Naive thymus-derived CD4-positive, alpha-beta T cell (primary cell): ENCODE measurements at regions not wholly inside any gene's neighbourhood (a gene's known extent, or its start where the extent isn't known, plus 50 kb on each side); places are given as distances from the start of the nearest gene placed in this dataset.

Source experiments
- ATAC-seq: fragments of 150-1000 bp; cut with Tn5 transposase; 2 replicates; pipeline ENCODE4 v1.10.0; 2021; ENCODE audit warnings: mild to moderate bottlenecking, moderate library complexity
- CTCF ChIA-PET: fragments of 350-600 bp; sonication (Branson Sonifier 250); formaldehyde crosslinking; loops from one replicate; lab custom pipeline; 2021; ENCODE audit warnings: antibody characterized with exemption; lab: Charles Lee
- POLR2A ChIA-PET: fragments of 350-600 bp; sonication (Branson Sonifier 250); formaldehyde crosslinking; loops from one replicate; lab custom pipeline; 2021; ENCODE audit warnings: antibody characterized with exemption, inconsistent platforms; lab: Charles Lee
- DNase-seq, 9 donors: peaks; one replicate each; pipeline versions ENCODE4 v3.0.0 to v3.0.0-alpha.2; 2020 to 2022; ENCODE audit warnings: mixed read lengths in 1 of 9
- H3K27ac ChIP-seq: one replicate; pipeline ENCODE4 v1.7.0; 2013; ENCODE audit warnings: mild to moderate bottlenecking, low read depth, low read length, moderate library complexity
- H3K27me3 ChIP-seq, 2 donors: one replicate each; pipeline ENCODE4 v1.7.0; 2013; ENCODE audit warnings: low read length in 2 of 2, mild to moderate bottlenecking in 2 of 2, moderate library complexity in 2 of 2; ENCODE audit not compliant: control insufficient read depth in 2 of 2, insufficient read depth in 2 of 2
- H3K36me3 ChIP-seq, 3 experiments: 1 replicate in 2 of 3; 2 replicates in 1 of 3; pipeline ENCODE4 v1.7.0; 2013; ENCODE audit warnings: low read length in 3 of 3, mild to moderate bottlenecking in 3 of 3, moderate library complexity in 1 of 3; ENCODE audit not compliant: insufficient read depth in 3 of 3, control insufficient read depth in 2 of 3
- H3K4me1 ChIP-seq, 2 donors: one replicate each; pipeline ENCODE4 v1.7.0; 2013; ENCODE audit warnings: low read length in 2 of 2, mild to moderate bottlenecking in 2 of 2, moderate library complexity in 1 of 2; ENCODE audit not compliant: control insufficient read depth in 2 of 2, insufficient read depth in 2 of 2
- H3K4me3 ChIP-seq: 2 replicates; pipeline ENCODE4 v1.7.0; 2013; ENCODE audit warnings: mild to moderate bottlenecking, low read length
- H3K9me3 ChIP-seq, 3 experiments: 1 replicate in 2 of 3; 2 replicates in 1 of 3; pipeline ENCODE4 v1.7.0; 2013; ENCODE audit warnings: low read length in 3 of 3; ENCODE audit not compliant: control insufficient read depth in 2 of 3
- H3K27ac Mint-ChIP-seq, 9 donors: one replicate each; pipeline ENCODE4 v1.8.0; 2020 to 2022; ENCODE audit warnings: mixed read lengths in 9 of 9, mild to moderate bottlenecking in 8 of 9, moderate library complexity in 5 of 9, inconsistent platforms in 2 of 9
- H3K27me3 Mint-ChIP-seq, 5 donors: one replicate each; pipeline ENCODE4 v1.8.0; 2021 to 2022; ENCODE audit warnings: mixed read lengths in 5 of 5, mild to moderate bottlenecking in 1 of 5
- H3K36me3 Mint-ChIP-seq, 5 donors: one replicate each; pipeline ENCODE4 v1.8.0; 2020 to 2022; ENCODE audit warnings: mixed read lengths in 5 of 5, mild to moderate bottlenecking in 3 of 5, inconsistent platforms in 1 of 5
- H3K4me1 Mint-ChIP-seq, 7 donors: one replicate each; pipeline ENCODE4 v1.8.0; 2020 to 2022; ENCODE audit warnings: mixed read lengths in 7 of 7, mild to moderate bottlenecking in 3 of 7, inconsistent platforms in 1 of 7
- H3K4me3 Mint-ChIP-seq, 10 donors: one replicate each; pipeline ENCODE4 v1.8.0; 2020 to 2022; ENCODE audit warnings: mild to moderate bottlenecking in 10 of 10, mixed read lengths in 10 of 10, moderate library complexity in 6 of 10, inconsistent platforms in 2 of 10
- H3K9me3 Mint-ChIP-seq, 11 donors: one replicate each; pipeline ENCODE4 v1.8.0; 2020 to 2022; ENCODE audit warnings: mixed read lengths in 11 of 11, mild to moderate bottlenecking in 4 of 11, inconsistent platforms in 1 of 11, moderate library complexity in 1 of 11
- intact Hi-C, 2 donors: fragments of 100-400 bp; cut with micrococcal nuclease; formaldehyde crosslinking; loops; one replicate each; pipeline ENCODE4 v1.15.1; 2023

GRCh38 chr16:79362300-79362970 lies 238.1 kb downstream of the MAF start:
- Mint-ChIP-seq H3K27ac (no peak overlapping the region), H3K36me3 (peaks cover 0 to 10% (median 0%) of the 10 kb centered on the region in 5 donors), H3K4me3 (peak overlapping the region in 1 of 10 donors; percentile 18), H3K4me1 (peaks cover 0 to 20% (median 9%) of the 10 kb centered on the region in 7 donors), H3K27me3 (peaks cover 6 to 17% (median 14%) of the 10 kb centered on the region in 5 donors), H3K9me3 (peaks cover 0 to 7% (median 1%) of the 10 kb centered on the region in 11 donors)
- ATAC-seq (peak; percentile 58), DNase-seq (peak in 2 of 9 donors; percentile 9 to 14)
- Histone ChIP-seq H3K27me3 (no peaks in the 10 kb centered on the region), H3K4me3 (no peak overlapping the region), H3K36me3 (no peaks in the 10 kb centered on the region), H3K27ac (no peak overlapping the region), H3K4me1 (peaks cover 0 to 10% of the 10 kb centered on the region in 2 donors), H3K9me3 (no peaks in the 10 kb centered on the region)
- intact Hi-C loops: no loop called here
- ChIA-PET POLR2A (no interaction called here), CTCF (no interaction called here)

GRCh38 chr16:79361132-79361751 lies 239.3 kb downstream of the MAF start:
- Histone ChIP-seq H3K27ac (no peak overlapping the region), H3K27me3 (no peaks in the 10 kb centered on the region), H3K4me3 (no peak overlapping the region), H3K9me3 (no peaks in the 10 kb centered on the region), H3K4me1 (peaks cover 0 to 10% of the 10 kb centered on the region in 2 donors), H3K36me3 (no peaks in the 10 kb centered on the region)
- ChIA-PET CTCF (no interaction called here), POLR2A (no interaction called here)
- DNase-seq (no peak), ATAC-seq (no peak)
- H3K27ac Mint-ChIP-seq: no peak overlapping the region
- H3K36me3 Mint-ChIP-seq: peaks cover 0 to 10% (median 0%) of the 10 kb centered on the region in 5 donors
- peaks cover 0 to 7% (median 1%) of the 10 kb centered on the region in 11 donors for H3K9me3 Mint-ChIP-seq
- H3K4me1 Mint-ChIP-seq: peaks cover 0 to 20% (median 9%) of the 10 kb centered on the region in 7 donors
- peaks cover 6 to 17% (median 14%) of the 10 kb centered on the region in 5 donors for H3K27me3 Mint-ChIP-seq
- intact Hi-C loops: no loop called here
- H3K4me3 Mint-ChIP-seq: no peak overlapping the region

GRCh38 chr16:79360267-79360666 lies 240.3 kb downstream of the MAF start:
- no peaks in the 10 kb centered on the region for H3K9me3 ChIP-seq
- CTCF ChIA-PET: no interaction called here
- H3K27ac ChIP-seq: no peak overlapping the region
- H3K36me3 ChIP-seq: no peaks in the 10 kb centered on the region
- ATAC-seq (no peak), DNase-seq (no peak)
- H3K27me3 ChIP-seq: no peaks in the 10 kb centered on the region
- Mint-ChIP-seq H3K4me3 (no peak overlapping the region), H3K27ac (no peak overlapping the region), H3K9me3 (peaks cover 0 to 4% (median under 1%) of the 10 kb centered on the region in 11 donors), H3K4me1 (peaks cover 0 to 20% (median 9%) of the 10 kb centered on the region in 7 donors), H3K36me3 (peaks cover 0 to 7% (median 0%) of the 10 kb centered on the region in 5 donors), H3K27me3 (peaks cover 6 to 17% (median 16%) of the 10 kb centered on the region in 5 donors)
- intact Hi-C loops: no loop called here
- POLR2A ChIA-PET: no interaction called here
- peaks cover 0 to 10% of the 10 kb centered on the region in 2 donors for H3K4me1 ChIP-seq
- H3K4me3 ChIP-seq: no peak overlapping the region

GRCh38 chr16:79359082-79359481 lies 241.5 kb downstream of the MAF start:
- Histone ChIP-seq H3K9me3 (no peaks in the 10 kb centered on the region), H3K4me3 (no peak overlapping the region), H3K27me3 (no peaks in the 10 kb centered on the region), H3K4me1 (peaks cover 0 to 10% of the 10 kb centered on the region in 2 donors), H3K27ac (no peak overlapping the region), H3K36me3 (no peaks in the 10 kb centered on the region)
- Mint-ChIP-seq H3K4me3 (no peak overlapping the region), H3K27me3 (peaks cover 4 to 20% (median 12%) of the 10 kb centered on the region in 5 donors), H3K36me3 (peaks cover 0 to 2% (median 0%) of the 10 kb centered on the region in 5 donors), H3K9me3 (peaks cover 0 to 3% (median 0%) of the 10 kb centered on the region in 11 donors), H3K4me1 (peaks cover 0 to 20% (median 9%) of the 10 kb centered on the region in 7 donors), H3K27ac (no peak overlapping the region)
- ChIA-PET POLR2A (no interaction called here), CTCF (no interaction called here)
- DNase-seq (no peak), ATAC-seq (no peak)
- intact Hi-C loops: no loop called here

GRCh38 chr16:79358188-79358587 lies 242.3 kb downstream of the MAF start:
- H3K9me3 ChIP-seq: no peaks in the 10 kb centered on the region
- POLR2A ChIA-PET: no interaction called here
- no peaks in the 10 kb centered on the region for H3K27me3 ChIP-seq
- H3K4me1 ChIP-seq: peaks cover 0 to 10% of the 10 kb centered on the region in 2 donors
- no peak for DNase-seq
- no peak overlapping the region for H3K4me3 ChIP-seq
- ATAC-seq: no peak
- intact Hi-C loops: no loop called here
- H3K27ac ChIP-seq: no peak overlapping the region
- Mint-ChIP-seq H3K27me3 (peaks cover 0 to 16% (median 4%) of the 10 kb centered on the region in 5 donors), H3K4me3 (no peak overlapping the region), H3K9me3 (peaks cover 0 to 3% (median 0%) of the 10 kb centered on the region in 11 donors), H3K27ac (no peak overlapping the region), H3K4me1 (peaks cover 0 to 19% (median 7%) of the 10 kb centered on the region in 7 donors), H3K36me3 (no peaks in the 10 kb centered on the region)
- no peaks in the 10 kb centered on the region for H3K36me3 ChIP-seq
- CTCF ChIA-PET: no interaction called here

GRCh38 chr16:79355600-79356358 lies 244.8 kb downstream of the MAF start:
- ATAC-seq (no peak), DNase-seq (no peak)
- CTCF ChIA-PET: no interaction called here
- H3K27me3 ChIP-seq: no peaks in the 10 kb centered on the region
- intact Hi-C loops: no loop called here
- POLR2A ChIA-PET: no interaction called here
- no peak overlapping the region for H3K27ac ChIP-seq
- Mint-ChIP-seq H3K36me3 (no peaks in the 10 kb centered on the region), H3K4me1 (peaks cover 0 to 4% (median 0%) of the 10 kb centered on the region in 7 donors), H3K4me3 (no peak overlapping the region), H3K27ac (no peak overlapping the region), H3K27me3 (peaks cover 0 to 16% (median 2%) of the 10 kb centered on the region in 5 donors), H3K9me3 (peaks cover 0 to 3% (median 0%) of the 10 kb centered on the region in 11 donors)
- no peak overlapping the region for H3K4me3 ChIP-seq
- H3K9me3 ChIP-seq: no peaks in the 10 kb centered on the region
- H3K36me3 ChIP-seq: no peaks in the 10 kb centered on the region
- no peaks in the 10 kb centered on the region for H3K4me1 ChIP-seq
